H1 (cell line): ENCODE measurements at regions not wholly inside any gene's neighbourhood (a gene's known extent, or its start where the extent isn't known, plus 50 kb on each side); places are given as distances from the start of the nearest gene placed in this dataset.

Experiments
- CBX8 ChIP-seq: fragments of 300-800, 300-1000 bp; sonication (generic); IDR thresholded peaks from 2 replicates; pipeline ENCODE4 v1.7.1; 2016; ENCODE audit warnings: low read depth, low read length, borderline replicate concordance
- FOSL1 ChIP-seq: IDR thresholded peaks from 2 replicates; pipeline ENCODE4 v1.6.1; 2011; ENCODE audit warnings: mild to moderate bottlenecking, low read depth, low read length, moderate library complexity; ENCODE audit not compliant: insufficient read depth
- SP1 ChIP-seq: IDR thresholded peaks from 2 replicates; pipeline ENCODE4 v1.6.1; 2011; ENCODE audit warnings: low read depth, low read length
- SP2 ChIP-seq: IDR thresholded peaks from 2 replicates; pipeline ENCODE4 v1.6.1; 2012; ENCODE audit warnings: mild to moderate bottlenecking, low read length, inconsistent platforms

DNA sequence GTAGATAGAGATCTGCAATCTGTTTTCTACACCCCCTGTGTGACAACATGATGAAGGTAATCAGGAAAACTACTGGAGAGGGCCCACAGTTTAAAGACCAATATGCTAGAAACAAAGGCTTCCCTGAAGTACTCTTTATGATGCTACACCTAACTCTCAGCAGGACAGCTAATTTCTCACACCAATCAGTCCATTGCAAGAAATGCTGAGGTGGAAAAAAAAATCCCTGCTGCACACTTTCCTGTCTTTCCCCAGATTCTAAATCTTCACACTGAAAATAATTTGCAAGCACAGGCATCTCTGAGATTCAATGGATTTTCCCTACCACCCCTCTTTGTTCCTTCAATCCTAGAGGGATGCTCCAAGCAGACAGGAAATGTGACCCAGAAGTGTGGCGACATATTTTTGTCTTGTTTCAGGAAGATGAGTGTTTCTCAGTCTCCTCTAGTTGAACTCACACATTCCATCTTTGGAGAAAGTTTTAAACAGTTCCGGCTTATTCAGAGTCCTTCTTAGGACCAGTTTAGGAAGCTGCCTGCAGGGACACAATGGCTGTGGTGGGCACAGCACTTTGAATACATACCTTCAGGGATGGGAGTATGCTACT, 671.6 kb downstream of the DIAPH3 start (continued):
- no peak for TF ChIP-seq CBX8
- no peak for TF ChIP-seq FOSL1
- TF ChIP-seq SP1, result no peak
- TF ChIP-seq SP2, result no peak
